Thoracic aorta (tissue), 2 donors: ENCODE measurements at regions not wholly inside any gene's neighbourhood (a gene's known extent, or its start where the extent isn't known, plus 50 kb on each side); places are given as distances from the start of the nearest gene placed in this dataset.

Source experiments
- ATAC-seq: fragments of 150-250 bp; one replicate; pipeline ENCODE4 v1.8.0; 2017; ENCODE audit warnings: low read depth; ENCODE audit not compliant: insufficient number of reproducible peaks, low FRiP score
- DNase-seq: peaks from one replicate; pipeline ENCODE4 v3.0.0-alpha.2; 2020; ENCODE audit warnings: low spot score
- H3K27ac ChIP-seq, 2 donors: fragments of 200-600 bp; sonication (generic); 1 replicate in 1 of 2; 2 replicates in 1 of 2; pipeline ENCODE4 v1.5.1; 2016; ENCODE audit warnings: mild to moderate bottlenecking in 2 of 2, moderate library complexity in 2 of 2
- H3K27me3 ChIP-seq: fragments of 200-600 bp; sonication (generic); replicated peaks from 2 replicates; pipeline ENCODE4 v1.6.0; 2016; ENCODE audit warnings: mild to moderate bottlenecking; ENCODE audit not compliant: insufficient read depth
- H3K36me3 ChIP-seq: fragments of 200-600 bp; sonication (generic); one replicate; pipeline ENCODE4 v1.5.1; 2016
- H3K4me1 ChIP-seq, 2 donors: fragments of 200-600 bp; sonication (generic); 1 replicate in 1 of 2; 2 replicates in 1 of 2; pipeline versions ENCODE4 v1.5.1 to v1.6.0; 2016; ENCODE audit warnings: low read depth in 2 of 2, mild to moderate bottlenecking in 1 of 2; ENCODE audit not compliant: control insufficient read depth in 1 of 2
- H3K4me3 ChIP-seq: fragments of 200-600 bp; sonication (generic); 2 replicates; pipeline ENCODE4 v1.5.1; 2016; ENCODE audit warnings: mild to moderate bottlenecking
- H3K9me3 ChIP-seq: fragments of 200-600 bp; sonication (generic); 2 replicates; pipeline ENCODE4 v1.5.1; 2016
- TF ChIP-seq, protein P1 (sequence below): fragments of 200-600 bp; sonication (generic); IDR thresholded peaks from one replicate; pipeline ENCODE4 v1.5.1; 2019; ENCODE audit warnings: antibody characterized with exemption

DNA sequence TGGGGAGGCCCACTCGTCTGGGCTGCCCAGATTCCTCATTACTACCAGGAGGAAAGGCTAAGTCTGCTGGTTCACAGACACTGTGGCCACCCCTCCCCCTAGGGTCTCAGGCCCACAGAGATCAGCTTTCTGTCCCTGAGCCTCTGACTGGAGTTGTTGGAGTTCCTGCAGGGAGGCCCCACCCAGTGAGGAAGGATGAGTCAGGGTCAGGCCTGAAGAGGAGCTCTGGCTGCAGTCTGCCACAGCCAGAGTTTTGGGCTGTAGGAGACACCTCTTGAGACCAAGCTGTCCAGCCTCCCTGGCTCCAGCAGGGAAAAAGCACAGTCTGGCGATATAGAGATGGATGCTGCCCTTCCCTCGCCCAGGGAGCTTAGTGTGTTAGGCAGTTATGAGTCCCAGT is 720.9 kb upstream of the SEMA6D start:
- Histone ChIP-seq H3K27me3 (no peaks in the 10 kb centered on the region), H3K4me3 (no peak overlapping the region), H3K36me3 (no peaks in the 10 kb centered on the region), H3K4me1 (no peaks in the 10 kb centered on the region), H3K27ac (no peak overlapping the region), H3K9me3 (peaks cover 6% of the 10 kb centered on the region)
- no peak for ATAC-seq
- TF ChIP-seq, protein P1, sequence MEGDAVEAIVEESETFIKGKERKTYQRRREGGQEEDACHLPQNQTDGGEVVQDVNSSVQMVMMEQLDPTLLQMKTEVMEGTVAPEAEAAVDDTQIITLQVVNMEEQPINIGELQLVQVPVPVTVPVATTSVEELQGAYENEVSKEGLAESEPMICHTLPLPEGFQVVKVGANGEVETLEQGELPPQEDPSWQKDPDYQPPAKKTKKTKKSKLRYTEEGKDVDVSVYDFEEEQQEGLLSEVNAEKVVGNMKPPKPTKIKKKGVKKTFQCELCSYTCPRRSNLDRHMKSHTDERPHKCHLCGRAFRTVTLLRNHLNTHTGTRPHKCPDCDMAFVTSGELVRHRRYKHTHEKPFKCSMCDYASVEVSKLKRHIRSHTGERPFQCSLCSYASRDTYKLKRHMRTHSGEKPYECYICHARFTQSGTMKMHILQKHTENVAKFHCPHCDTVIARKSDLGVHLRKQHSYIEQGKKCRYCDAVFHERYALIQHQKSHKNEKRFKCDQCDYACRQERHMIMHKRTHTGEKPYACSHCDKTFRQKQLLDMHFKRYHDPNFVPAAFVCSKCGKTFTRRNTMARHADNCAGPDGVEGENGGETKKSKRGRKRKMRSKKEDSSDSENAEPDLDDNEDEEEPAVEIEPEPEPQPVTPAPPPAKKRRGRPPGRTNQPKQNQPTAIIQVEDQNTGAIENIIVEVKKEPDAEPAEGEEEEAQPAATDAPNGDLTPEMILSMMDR: no peak
- DNase-seq: no peak

DNA sequence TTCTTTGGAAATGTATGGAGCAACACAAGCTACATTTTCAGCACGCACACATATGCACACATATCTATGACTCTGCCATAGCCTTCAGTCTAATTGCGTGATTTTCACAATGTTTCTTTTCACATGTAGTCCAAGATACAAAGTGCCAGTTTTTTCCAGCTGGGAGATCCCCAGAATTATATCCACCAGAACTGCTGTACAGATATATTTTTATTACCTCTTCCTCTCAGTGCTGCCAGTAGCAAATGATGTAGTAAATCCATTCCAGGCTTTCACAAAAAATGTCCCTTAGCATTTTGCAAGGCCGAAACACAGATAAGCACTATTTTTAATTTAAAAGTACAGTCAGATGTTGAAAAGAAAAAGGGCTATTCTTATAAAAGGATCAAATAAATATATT is 719.8 kb upstream of the SEMA6D start:
- Histone ChIP-seq H3K4me1 (no peaks in the 10 kb centered on the region), H3K27ac (no peak overlapping the region), H3K27me3 (no peaks in the 10 kb centered on the region), H3K9me3 (peaks cover 6% of the 10 kb centered on the region), H3K4me3 (no peak overlapping the region), H3K36me3 (no peaks in the 10 kb centered on the region)
- DNase-seq: no peak
- TF ChIP-seq, protein P1: no peak
- no peak for ATAC-seq

DNA sequence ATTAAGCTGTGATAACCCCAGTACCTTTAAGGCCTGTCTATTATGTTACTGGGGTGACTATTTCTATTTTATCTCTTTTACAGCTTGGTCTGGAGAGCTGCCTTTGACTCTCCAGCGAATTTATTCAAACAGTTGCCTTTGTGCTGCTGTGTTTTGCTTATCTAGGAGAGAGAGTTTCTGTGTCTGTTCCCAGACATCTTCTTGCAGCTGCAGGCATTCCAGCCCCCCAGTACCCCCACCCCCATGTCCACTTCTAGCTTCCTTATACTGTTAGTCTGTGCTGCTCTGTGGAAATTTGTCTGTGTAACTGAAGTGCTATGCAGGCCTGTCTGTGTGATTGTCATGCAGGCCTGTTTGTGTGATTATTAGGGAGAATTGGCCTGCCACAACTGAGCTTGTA is 713.7 kb upstream of the SEMA6D start:
- Histone ChIP-seq H3K36me3 (no peaks in the 10 kb centered on the region), H3K9me3 (peaks cover 6% of the 10 kb centered on the region), H3K27ac (no peak overlapping the region), H3K27me3 (no peaks in the 10 kb centered on the region), H3K4me3 (no peak overlapping the region), H3K4me1 (no peaks in the 10 kb centered on the region)
- DNase-seq (no peak), ATAC-seq (no peak)
- TF ChIP-seq, protein P1: no peak

DNA sequence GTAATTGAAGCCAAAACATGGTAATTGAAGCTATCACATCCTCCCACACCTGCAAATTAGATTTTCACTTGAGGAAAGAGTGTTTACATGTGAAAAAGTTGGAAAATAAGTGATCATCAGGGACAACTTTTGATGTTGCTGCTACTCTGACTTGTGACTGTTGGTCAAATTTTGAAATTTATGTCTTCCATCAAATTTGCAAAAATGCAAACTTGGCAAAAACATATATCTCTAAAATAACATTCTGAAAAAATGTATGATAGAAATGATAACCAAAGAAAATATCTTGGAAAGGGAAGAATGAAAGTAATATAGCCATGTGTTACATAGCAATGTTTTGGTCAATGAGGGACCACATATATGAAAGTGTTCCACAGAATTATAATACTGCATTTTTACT is 703.9 kb upstream of the SEMA6D start:
- no peak for ATAC-seq
- TF ChIP-seq, protein P1: no peak
- no peaks in the 10 kb centered on the region for H3K9me3 ChIP-seq

DNA sequence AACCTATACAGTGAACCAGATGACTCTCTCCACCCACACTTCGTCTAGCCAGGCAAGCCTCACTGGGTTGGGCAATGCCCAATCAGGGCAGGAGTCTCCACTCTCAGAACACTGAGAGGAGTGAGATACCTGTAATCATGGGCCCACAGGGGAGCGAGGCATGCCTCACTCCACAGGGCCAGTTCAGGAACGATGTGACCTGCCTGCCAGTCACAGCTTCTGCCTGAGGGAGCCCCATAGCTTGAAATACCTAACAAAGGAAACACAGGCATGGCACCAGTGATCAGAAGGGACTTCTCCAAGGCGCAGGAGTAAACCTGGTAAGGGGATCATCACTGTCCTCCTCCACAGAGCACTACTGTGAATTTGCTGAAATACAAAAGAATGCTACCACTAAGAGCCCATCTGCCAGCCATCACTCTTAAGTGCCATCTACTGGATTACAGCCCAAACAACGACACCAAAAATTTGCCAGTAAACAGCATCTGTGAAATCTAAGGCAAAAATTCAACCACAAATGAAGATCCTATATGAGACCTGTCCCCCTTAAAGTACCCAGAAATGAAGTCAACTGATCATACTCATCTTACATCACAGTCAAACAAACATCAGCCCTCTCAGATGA is 689.9 kb upstream of the SEMA6D start:
- H3K36me3 ChIP-seq: no peaks in the 10 kb centered on the region
- DNase-seq (no peak), ATAC-seq (no peak)
- TF ChIP-seq, protein P1: no peak
- no peak overlapping the region for H3K27ac ChIP-seq
- H3K4me3 ChIP-seq: no peak overlapping the region
- H3K27me3 ChIP-seq: no peaks in the 10 kb centered on the region
- H3K9me3 ChIP-seq: no peaks in the 10 kb centered on the region
- H3K4me1 ChIP-seq: no peaks in the 10 kb centered on the region

More for the DNA sequence above, 703.9 kb upstream of the SEMA6D start:
- DNase-seq: no peak
- H3K4me1 ChIP-seq: no peaks in the 10 kb centered on the region
- H3K27me3 ChIP-seq: no peaks in the 10 kb centered on the region
- no peak overlapping the region for H3K27ac ChIP-seq
- H3K4me3 ChIP-seq: no peak overlapping the region
- H3K36me3 ChIP-seq: no peaks in the 10 kb centered on the region
